Right lung (tissue), 2 donors: ENCODE measurements at regions not wholly inside any gene's neighbourhood (a gene's known extent, or its start where the extent isn't known, plus 50 kb on each side); places are given as distances from the start of the nearest gene placed in this dataset.
"Not testable (repeated sequence)": the region's sequence is repeated elsewhere in the genome, so short reads cannot be mapped to it uniquely, and the experiment has no call there.

ENCODE experiments used
- DNase-seq, 2 donors: peaks; one replicate each; pipeline ENCODE4 v3.0.0-alpha.2; 2013

- DNase-seq: no peak
Observed at GRCh38 chr7:152502813-152503790, 67.3 kb upstream of the KMT2C start.

- no peak for DNase-seq
Observed at GRCh38 chr7:152501506-152501905, 65.7 kb upstream of the KMT2C start.

GRCh38 chr7:152499969-152500368 lies 64.2 kb upstream of the KMT2C start:
- DNase-seq: not testable (repeated sequence)

- DNase-seq: no peak
Observed at GRCh38 chr7:152495867-152496266, 60.1 kb upstream of the KMT2C start.

GRCh38 chr7:152492952-152493351 lies 57.1 kb upstream of the KMT2C start:
- DNase-seq: no peak

GRCh38 chr7:152489044-152489443 lies 53.2 kb upstream of the KMT2C start:
- DNase-seq: no peak

- no peak for DNase-seq
Observed at GRCh38 chr7:152486968-152487367, 51.2 kb upstream of the KMT2C start.

GRCh38 chr7:152485826-152486225 lies 50.0 kb upstream of the KMT2C start:
- no peak for DNase-seq
